ENCODE measurements at regions not wholly inside any gene's neighbourhood (a gene's known extent, or its start where the extent isn't known, plus 50 kb on each side); places are given as distances from the start of the nearest gene placed in this dataset.

DNA sequence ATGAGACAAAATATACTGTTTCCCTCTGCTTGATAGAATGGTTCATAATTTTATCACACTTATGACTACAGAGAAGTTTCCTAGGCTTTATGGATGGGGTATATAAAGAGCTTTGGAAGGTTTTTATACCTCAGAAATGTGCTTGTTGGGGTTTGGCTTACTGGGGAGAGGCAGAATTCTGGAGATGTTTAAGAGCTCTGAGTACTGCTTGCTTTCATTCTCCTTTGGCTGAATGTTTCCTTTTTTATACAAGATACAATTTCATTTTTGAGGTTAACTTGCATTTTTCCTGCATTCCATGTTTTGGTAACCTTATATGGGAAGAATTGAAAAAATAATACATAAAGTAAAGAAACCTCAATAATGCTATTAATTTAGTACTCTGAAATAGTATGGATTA lies 157.7 kb upstream of the COL11A1 start:
- no peak for DNase-seq
- Histone ChIP-seq H3K36me3 (no peaks in the 10 kb centered on the region), H3K9me3 (no peaks in the 10 kb centered on the region), H3K27ac (no peak overlapping the region), H3K4me3 (no peak overlapping the region), H3K4me1 (no peaks in the 10 kb centered on the region), H3K27me3 (no peaks in the 10 kb centered on the region)
- ATAC-seq (ENCODE audit: low FRiP score in 2 of 2), result no peak
- TF ChIP-seq POLR2A (IDR thresholded peaks at IDR 0.05) (no peak), POLR2AphosphoS5 (IDR thresholded peaks at IDR 0.05) (no peak), EP300 (IDR thresholded peaks at IDR 0.05) (no peak)
- TF ChIP-seq, protein P1, sequence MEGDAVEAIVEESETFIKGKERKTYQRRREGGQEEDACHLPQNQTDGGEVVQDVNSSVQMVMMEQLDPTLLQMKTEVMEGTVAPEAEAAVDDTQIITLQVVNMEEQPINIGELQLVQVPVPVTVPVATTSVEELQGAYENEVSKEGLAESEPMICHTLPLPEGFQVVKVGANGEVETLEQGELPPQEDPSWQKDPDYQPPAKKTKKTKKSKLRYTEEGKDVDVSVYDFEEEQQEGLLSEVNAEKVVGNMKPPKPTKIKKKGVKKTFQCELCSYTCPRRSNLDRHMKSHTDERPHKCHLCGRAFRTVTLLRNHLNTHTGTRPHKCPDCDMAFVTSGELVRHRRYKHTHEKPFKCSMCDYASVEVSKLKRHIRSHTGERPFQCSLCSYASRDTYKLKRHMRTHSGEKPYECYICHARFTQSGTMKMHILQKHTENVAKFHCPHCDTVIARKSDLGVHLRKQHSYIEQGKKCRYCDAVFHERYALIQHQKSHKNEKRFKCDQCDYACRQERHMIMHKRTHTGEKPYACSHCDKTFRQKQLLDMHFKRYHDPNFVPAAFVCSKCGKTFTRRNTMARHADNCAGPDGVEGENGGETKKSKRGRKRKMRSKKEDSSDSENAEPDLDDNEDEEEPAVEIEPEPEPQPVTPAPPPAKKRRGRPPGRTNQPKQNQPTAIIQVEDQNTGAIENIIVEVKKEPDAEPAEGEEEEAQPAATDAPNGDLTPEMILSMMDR (IDR thresholded peaks at IDR 0.05), result no peak

DNA sequence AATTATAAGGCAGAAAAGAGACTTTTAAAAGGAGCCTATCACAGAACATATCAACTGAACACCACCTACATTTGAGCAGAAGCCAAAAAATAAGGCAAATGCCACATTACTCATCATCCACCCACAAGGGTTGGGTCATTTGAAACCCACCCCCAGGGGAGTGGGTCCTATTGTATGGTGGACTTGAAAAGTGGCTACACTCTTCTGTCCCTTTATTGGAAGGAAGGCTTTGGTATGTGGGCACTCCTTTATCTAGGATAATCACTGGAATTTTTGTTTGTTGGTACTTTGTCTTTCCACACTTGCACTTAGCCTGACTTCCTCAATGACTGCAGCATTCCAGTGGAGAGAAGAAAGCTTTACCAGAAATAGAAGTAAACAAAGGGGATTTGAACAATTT lies 157.2 kb upstream of the COL11A1 start:
- Histone ChIP-seq H3K4me3 (no peak overlapping the region), H3K36me3 (no peaks in the 10 kb centered on the region), H3K9me3 (no peaks in the 10 kb centered on the region), H3K27ac (no peak overlapping the region), H3K4me1 (no peaks in the 10 kb centered on the region), H3K27me3 (no peaks in the 10 kb centered on the region)
- TF ChIP-seq EP300 (IDR thresholded peaks at IDR 0.05) (no peak), POLR2A (IDR thresholded peaks at IDR 0.05) (no peak), POLR2AphosphoS5 (IDR thresholded peaks at IDR 0.05) (no peak)
- TF ChIP-seq, protein P1 (IDR thresholded peaks at IDR 0.05), result no peak
- ATAC-seq (ENCODE audit: low FRiP score in 2 of 2), result no peak
- no peak for DNase-seq

DNA sequence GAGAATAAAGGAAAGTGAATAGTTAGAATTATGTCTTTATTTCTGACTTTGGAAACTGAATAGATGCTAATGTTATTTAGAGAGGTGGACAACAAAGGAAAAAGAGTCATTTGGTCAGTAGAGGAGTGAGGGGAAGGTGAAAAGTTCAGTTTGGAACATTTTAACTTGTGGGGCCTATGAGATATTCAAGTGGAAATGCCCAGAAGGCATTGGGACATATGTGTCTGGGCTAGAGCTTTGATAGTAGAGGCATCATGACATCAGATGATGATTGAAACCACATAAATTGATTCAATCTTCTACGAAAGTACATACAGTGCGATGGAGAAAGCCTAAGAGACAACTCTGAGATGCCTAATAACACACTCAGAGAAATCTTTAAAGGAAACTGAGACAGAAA lies 151.7 kb upstream of the COL11A1 start:
- TF ChIP-seq POLR2A (IDR thresholded peaks at IDR 0.05) (no peak), POLR2AphosphoS5 (IDR thresholded peaks at IDR 0.05) (no peak), EP300 (IDR thresholded peaks at IDR 0.05) (no peak)
- TF ChIP-seq, protein P1 (IDR thresholded peaks at IDR 0.05), result no peak
- ATAC-seq (ENCODE audit: low FRiP score in 2 of 2) (no peak), DNase-seq (no peak)
- H3K4me1 ChIP-seq, result no peaks in the 10 kb centered on the region
- no peak overlapping the region for H3K27ac ChIP-seq
- 89 to 91% methylated on average over 2 of the region's 2 CpGs for WGBS, 2 donors
- H3K27me3 ChIP-seq, result no peaks in the 10 kb centered on the region
- no peaks in the 10 kb centered on the region for H3K9me3 ChIP-seq
- no peak overlapping the region for H3K4me3 ChIP-seq
- no peaks in the 10 kb centered on the region for H3K36me3 ChIP-seq

DNA sequence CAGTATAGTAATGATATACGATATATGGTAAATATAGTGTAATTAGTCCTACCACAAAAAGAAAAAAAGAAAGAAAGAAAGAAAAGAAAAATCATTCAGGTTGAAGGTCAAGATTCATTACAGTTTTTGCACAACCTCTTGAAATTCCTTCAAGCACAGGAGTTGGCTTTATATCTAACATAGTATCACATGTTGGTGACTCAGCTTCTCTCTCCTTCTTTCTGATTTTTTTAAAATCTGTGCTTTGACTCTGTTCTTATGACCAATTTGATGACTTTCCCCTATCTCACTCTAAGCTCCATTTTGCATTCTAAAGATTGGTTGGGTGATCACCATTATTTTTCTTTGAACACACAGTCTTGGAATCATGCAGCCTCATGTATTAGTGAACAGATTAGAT lies 148.2 kb upstream of the COL11A1 start:
- H3K27me3 ChIP-seq, result no peaks in the 10 kb centered on the region
- H3K4me3 ChIP-seq, result no peak overlapping the region
- DNase-seq, result no peak
- TF ChIP-seq, protein P1 (IDR thresholded peaks at IDR 0.05), result no peak
- TF ChIP-seq POLR2AphosphoS5 (IDR thresholded peaks at IDR 0.05) (no peak), POLR2A (IDR thresholded peaks at IDR 0.05) (no peak), EP300 (IDR thresholded peaks at IDR 0.05) (no peak)
- no peaks in the 10 kb centered on the region for H3K9me3 ChIP-seq
- ATAC-seq (ENCODE audit: low FRiP score in 2 of 2), result no peak
- no peaks in the 10 kb centered on the region for H3K4me1 ChIP-seq
- no peak overlapping the region for H3K27ac ChIP-seq
- no peaks in the 10 kb centered on the region for H3K36me3 ChIP-seq
- 83 to 96% methylated on average over 1 of the region's 1 CpG for WGBS, 2 donors

DNA sequence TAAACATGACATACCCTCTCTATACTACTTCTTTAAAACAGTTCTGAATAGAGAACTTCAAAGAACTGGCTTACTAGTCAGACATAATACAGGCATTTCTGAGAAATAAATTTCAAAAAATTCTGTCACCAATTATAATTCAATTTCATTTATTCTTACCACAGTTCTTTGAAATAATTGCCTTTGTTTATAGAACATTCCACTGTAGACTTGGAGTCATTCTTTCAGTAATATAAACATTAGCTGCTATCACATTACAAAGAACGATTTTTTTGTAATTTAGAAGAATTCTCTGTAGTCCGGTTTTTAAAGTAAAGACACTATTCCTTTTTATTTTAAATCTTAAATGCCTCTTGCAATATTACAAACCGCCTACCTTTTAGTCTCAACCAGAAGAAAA lies 146.4 kb upstream of the COL11A1 start:
- Histone ChIP-seq H3K27ac (no peak overlapping the region), H3K9me3 (no peaks in the 10 kb centered on the region), H3K4me1 (no peaks in the 10 kb centered on the region), H3K4me3 (no peak overlapping the region), H3K27me3 (no peaks in the 10 kb centered on the region), H3K36me3 (no peaks in the 10 kb centered on the region)
- TF ChIP-seq POLR2A (IDR thresholded peaks at IDR 0.05) (no peak), POLR2AphosphoS5 (IDR thresholded peaks at IDR 0.05) (no peak), EP300 (IDR thresholded peaks at IDR 0.05) (no peak)
- TF ChIP-seq, protein P1 (IDR thresholded peaks at IDR 0.05), result no peak
- DNase-seq (no peak), ATAC-seq (ENCODE audit: low FRiP score in 2 of 2) (no peak)
- 51 to 56% methylated on average over 3 of the region's 3 CpGs for WGBS, 2 donors

Measured in upper lobe of left lung (tissue), 6 donors.